ENCODE measurements at regions not wholly inside any gene's neighbourhood (a gene's known extent, or its start where the extent isn't known, plus 50 kb on each side); places are given as distances from the start of the nearest gene placed in this dataset.

GRCh38 chr2:4188561-4188960 is 485.2 kb downstream of the DCDC2C start:
- TF ChIP-seq CTCF (IDR thresholded peaks at IDR 0.05): no peak
- TF ChIP-seq ZFX (IDR thresholded peaks at IDR 0.05; ENCODE audit: borderline replicate concordance): no peak
